Activated naive CD4-positive, alpha-beta T cell treated with anti-CD3 and anti-CD28 coated beads, Interleukin-2, amount 10 ng/mL, durations not matched to agents 7 days and 5 days (primary cell): ENCODE measurements at regions not wholly inside any gene's neighbourhood (a gene's known extent, or its start where the extent isn't known, plus 50 kb on each side); places are given as distances from the start of the nearest gene placed in this dataset.

Experiments
- CTCF ChIA-PET: fragments of 350-600 bp; sonication (Branson Sonifier 250); formaldehyde crosslinking; loops from one replicate; lab custom pipeline; 2021; ENCODE audit warnings: antibody characterized with exemption; lab: Charles Lee
- DNase-seq: peaks from one replicate; pipeline ENCODE4 v3.0.0-alpha.2; 2020
- H3K27ac Mint-ChIP-seq: one replicate; pipeline ENCODE4 v1.8.0; 2021; ENCODE audit warnings: mild to moderate bottlenecking, moderate library complexity, mixed read lengths
- H3K27me3 Mint-ChIP-seq: one replicate; pipeline ENCODE4 v1.8.0; 2021; ENCODE audit warnings: mild to moderate bottlenecking, mixed read lengths
- H3K36me3 Mint-ChIP-seq: one replicate; pipeline ENCODE4 v1.8.0; 2021; ENCODE audit warnings: mixed read lengths
- H3K4me1 Mint-ChIP-seq: one replicate; pipeline ENCODE4 v1.8.0; 2021; ENCODE audit warnings: mixed read lengths
- H3K4me3 Mint-ChIP-seq: one replicate; pipeline ENCODE4 v1.8.0; 2021; ENCODE audit warnings: mild to moderate bottlenecking, moderate library complexity, mixed read lengths
- H3K9me3 Mint-ChIP-seq: one replicate; pipeline ENCODE4 v1.8.0; 2021; ENCODE audit warnings: mixed read lengths

DNA sequence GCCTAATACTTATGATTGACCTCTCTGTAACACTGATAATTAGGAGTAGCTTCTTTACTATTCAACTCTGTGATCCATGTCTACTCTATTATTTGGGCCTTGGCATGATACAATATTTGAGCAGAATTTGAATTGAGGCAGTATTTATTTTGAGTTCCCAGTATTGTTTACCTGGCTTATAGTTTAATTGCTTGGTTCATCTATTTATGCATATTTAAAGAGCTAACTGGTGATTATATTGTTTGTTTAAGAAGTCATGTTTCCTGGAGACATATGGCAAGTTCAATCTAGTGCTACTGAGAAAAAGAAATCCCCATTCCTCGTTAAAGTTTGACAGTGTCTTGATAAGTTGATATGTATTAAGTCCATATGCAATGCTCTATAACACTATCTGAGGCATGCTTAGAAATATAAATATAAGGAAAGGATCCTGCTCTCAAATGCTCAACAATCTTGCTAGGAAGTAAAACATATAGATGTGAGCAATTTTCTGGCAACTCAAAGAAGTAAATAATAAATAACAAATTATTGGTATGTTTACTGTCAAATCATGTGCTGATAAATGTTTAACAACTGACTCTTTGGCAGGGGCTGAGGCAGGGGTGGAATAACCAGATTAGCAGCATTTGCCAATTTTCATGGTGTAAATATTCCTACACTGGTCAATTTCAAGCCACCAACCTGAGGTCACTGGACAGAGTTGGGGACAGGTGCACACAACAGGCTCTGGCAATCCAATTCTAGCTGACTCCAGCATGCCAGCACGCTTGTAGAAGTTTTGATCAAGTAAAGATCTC, 430.2 kb upstream of the PIK3C3 start:
- CTCF ChIA-PET = no interaction called here
- H3K27me3 Mint-ChIP-seq = no peaks in the 10 kb centered on the region
- H3K4me3 Mint-ChIP-seq = no peak overlapping the region
- DNase-seq = no peak
- peaks cover 4% of the 10 kb centered on the region for H3K9me3 Mint-ChIP-seq
- no peaks in the 10 kb centered on the region for H3K4me1 Mint-ChIP-seq
- H3K27ac Mint-ChIP-seq = no peak overlapping the region
- H3K36me3 Mint-ChIP-seq = no peaks in the 10 kb centered on the region

DNA sequence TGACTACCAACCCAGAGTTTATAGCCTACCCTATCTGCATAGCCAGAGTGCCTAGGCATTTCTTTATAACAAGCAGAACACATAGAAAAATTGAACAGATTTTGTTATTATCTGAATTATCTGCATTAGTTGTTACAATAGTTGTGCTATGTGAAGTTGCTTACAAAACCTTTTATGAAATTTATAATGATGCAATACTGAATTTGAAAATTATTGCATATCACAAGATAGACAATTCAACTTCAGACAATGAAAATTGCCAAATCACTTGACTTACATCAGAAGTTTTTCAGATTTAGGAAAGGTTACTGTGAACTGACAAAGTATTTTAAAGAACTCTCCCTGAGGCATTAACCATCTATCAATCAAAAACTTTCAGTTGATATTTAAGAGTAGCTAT, 437.9 kb upstream of the PIK3C3 start:
- CTCF ChIA-PET = no interaction called here
- no peak overlapping the region for H3K4me3 Mint-ChIP-seq
- no peaks in the 10 kb centered on the region for H3K4me1 Mint-ChIP-seq
- no peak overlapping the region for H3K27ac Mint-ChIP-seq
- peaks cover 4% of the 10 kb centered on the region for H3K9me3 Mint-ChIP-seq
- no peak for DNase-seq
- H3K36me3 Mint-ChIP-seq = no peaks in the 10 kb centered on the region
- no peaks in the 10 kb centered on the region for H3K27me3 Mint-ChIP-seq

DNA sequence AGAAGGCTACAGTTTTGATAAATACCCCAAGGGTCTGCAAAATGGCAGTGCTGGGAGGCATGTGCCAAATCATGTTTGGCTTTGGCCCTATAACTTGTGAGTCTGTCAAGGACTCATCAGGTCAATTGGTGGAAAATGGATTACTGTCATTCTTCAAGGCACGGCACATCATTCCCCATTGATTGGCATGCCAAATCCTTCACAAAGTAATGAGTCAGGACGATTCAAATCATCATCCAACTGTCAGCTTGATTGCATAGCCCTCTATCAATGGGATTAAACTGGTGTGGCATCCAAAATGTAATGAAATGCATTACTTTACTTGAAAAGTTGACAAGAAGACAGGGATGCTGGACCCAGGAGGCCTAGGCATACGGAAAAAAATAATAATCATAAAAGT, 441.6 kb upstream of the PIK3C3 start:
- CTCF ChIA-PET = no interaction called here
- no peaks in the 10 kb centered on the region for H3K27me3 Mint-ChIP-seq
- H3K4me1 Mint-ChIP-seq = no peaks in the 10 kb centered on the region
- H3K27ac Mint-ChIP-seq = no peak overlapping the region
- H3K4me3 Mint-ChIP-seq = no peak overlapping the region
- no peak for DNase-seq
- peaks cover 2% of the 10 kb centered on the region for H3K9me3 Mint-ChIP-seq
- H3K36me3 Mint-ChIP-seq = no peaks in the 10 kb centered on the region

DNA sequence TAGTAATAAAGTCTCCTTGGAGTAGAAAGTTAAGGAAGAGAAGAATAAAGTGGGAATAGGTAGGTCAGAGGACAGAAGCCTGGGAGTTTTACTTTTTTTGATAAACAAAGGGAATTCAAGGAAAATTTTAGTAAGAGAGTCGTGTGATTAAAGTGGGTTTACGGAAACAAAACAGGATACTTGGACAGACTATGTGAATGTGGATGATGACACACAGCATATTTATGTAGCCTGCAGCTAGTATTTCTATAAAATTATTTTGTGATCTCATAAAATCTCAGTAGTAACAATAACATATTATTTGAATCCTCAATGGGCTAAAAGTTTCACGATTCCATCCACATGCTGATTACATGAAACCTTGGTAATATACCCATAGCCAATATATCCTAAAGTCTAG, 450.7 kb upstream of the PIK3C3 start:
- Mint-ChIP-seq H3K9me3 (no peaks in the 10 kb centered on the region), H3K4me3 (no peak overlapping the region), H3K36me3 (no peaks in the 10 kb centered on the region), H3K4me1 (no peaks in the 10 kb centered on the region), H3K27me3 (no peaks in the 10 kb centered on the region), H3K27ac (no peak overlapping the region)
- CTCF ChIA-PET = no interaction called here
- no peak for DNase-seq

DNA sequence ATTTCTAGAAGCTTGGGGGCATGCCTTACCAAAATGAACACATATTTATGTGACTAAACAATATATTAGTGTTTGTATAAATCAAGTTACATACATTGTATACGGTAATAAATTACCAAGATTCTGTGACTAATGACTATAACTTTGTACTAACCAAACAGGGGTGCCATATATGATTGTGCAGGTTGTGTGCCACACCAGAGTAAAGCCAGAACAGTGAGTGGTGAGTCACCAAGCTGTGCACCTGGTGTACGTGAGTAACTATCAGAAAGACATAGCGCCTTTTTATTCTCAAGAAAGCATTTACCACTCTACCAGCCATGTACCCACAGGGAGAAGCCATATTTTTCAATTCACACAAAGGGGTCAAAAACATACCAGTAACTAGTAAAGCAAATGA, 453.2 kb upstream of the PIK3C3 start:
- no peak for DNase-seq
- Mint-ChIP-seq H3K27me3 (no peaks in the 10 kb centered on the region), H3K9me3 (no peaks in the 10 kb centered on the region), H3K36me3 (no peaks in the 10 kb centered on the region), H3K4me3 (no peak overlapping the region), H3K4me1 (no peaks in the 10 kb centered on the region), H3K27ac (no peak overlapping the region)
- CTCF ChIA-PET = no interaction called here

DNA sequence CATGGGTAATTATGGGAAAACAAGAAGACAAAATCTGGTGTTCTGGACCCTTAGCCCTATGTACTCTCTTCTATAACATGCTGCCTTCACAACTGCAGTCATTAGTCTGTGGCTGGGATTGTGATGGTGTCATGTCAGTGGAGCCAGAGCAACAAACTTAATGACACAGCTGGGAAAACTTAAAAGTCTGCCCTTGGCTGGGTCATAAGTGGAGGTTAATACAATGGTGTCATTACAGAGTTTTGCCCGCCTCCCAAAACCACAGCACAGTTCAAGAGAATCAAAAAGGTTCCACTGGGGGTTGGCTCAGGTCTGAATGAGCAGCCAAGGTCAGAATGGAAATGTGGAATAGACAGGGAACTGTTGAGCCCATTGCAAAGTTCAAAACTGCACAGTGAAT, 455.7 kb upstream of the PIK3C3 start:
- Mint-ChIP-seq H3K4me3 (no peak overlapping the region), H3K27me3 (no peaks in the 10 kb centered on the region), H3K27ac (no peak overlapping the region), H3K4me1 (no peaks in the 10 kb centered on the region), H3K9me3 (no peaks in the 10 kb centered on the region), H3K36me3 (no peaks in the 10 kb centered on the region)
- CTCF ChIA-PET = no interaction called here
- no peak for DNase-seq

DNA sequence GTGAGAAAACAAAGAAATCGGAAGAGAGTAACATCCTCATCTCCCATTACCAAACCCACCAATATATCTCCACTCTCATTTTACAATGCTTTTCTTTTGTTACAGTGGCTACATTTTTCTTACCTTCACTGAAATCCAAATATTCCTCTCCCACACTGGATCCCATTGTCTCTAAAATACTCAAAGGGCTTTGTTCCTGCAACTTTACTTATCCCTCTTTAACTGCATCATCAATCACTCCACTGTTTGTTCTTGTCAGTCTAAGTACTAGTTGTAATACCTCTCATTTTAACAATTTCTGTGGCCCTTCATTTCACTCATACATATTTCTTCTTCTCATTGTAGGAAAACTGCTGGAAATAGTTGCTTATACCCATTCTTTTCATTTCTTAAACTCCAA, 464.2 kb upstream of the PIK3C3 start:
- no peaks in the 10 kb centered on the region for H3K27me3 Mint-ChIP-seq
- peaks cover 9% of the 10 kb centered on the region for H3K9me3 Mint-ChIP-seq
- H3K27ac Mint-ChIP-seq = no peak overlapping the region
- CTCF ChIA-PET = no interaction called here
- no peaks in the 10 kb centered on the region for H3K36me3 Mint-ChIP-seq
- no peak overlapping the region for H3K4me3 Mint-ChIP-seq
- H3K4me1 Mint-ChIP-seq = no peaks in the 10 kb centered on the region
- no peak for DNase-seq

DNA sequence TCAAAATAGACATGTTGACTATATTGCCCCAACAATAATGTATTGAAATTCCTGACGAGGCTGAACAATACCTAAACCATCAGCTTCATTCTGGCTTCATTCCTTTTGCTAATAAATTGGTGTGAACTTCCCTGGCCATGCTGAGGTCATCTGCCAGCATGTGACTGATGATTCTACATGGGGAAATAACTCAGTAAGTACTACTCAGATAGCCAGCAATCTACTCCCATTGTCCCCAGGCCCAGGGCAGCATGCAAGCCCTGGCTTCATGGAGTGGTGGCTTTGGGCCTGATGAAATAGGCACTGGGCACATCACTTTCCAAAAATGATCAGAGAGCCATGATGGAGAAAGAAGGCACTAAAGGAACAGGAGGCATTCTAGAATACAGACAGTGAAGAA, 468.5 kb upstream of the PIK3C3 start:
- CTCF ChIA-PET = no interaction called here
- Mint-ChIP-seq H3K27me3 (no peaks in the 10 kb centered on the region), H3K36me3 (no peaks in the 10 kb centered on the region), H3K4me3 (no peak overlapping the region), H3K27ac (no peak overlapping the region), H3K4me1 (no peaks in the 10 kb centered on the region), H3K9me3 (peaks cover 9% of the 10 kb centered on the region)
- DNase-seq = no peak

DNA sequence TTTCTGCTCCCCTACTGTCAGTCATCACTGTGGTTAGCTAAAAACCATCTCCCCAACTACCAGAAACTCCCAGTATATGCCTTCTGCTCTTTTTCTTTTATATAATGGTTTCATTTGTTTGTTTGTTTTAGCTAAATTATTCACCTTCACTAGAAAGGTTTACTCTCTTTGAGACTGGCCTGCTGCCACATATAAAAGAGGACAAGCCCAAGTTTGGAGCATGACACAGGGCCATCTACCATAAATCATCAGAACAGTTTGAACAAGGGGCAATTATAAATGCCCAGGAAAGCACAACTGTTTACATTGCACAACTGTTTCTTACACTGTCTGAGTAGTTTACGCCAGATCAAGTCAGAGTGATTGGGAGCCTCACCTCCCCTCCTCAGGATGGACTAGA, 471.0 kb upstream of the PIK3C3 start:
- H3K36me3 Mint-ChIP-seq = no peaks in the 10 kb centered on the region
- DNase-seq = no peak
- no peak overlapping the region for H3K27ac Mint-ChIP-seq
- no peaks in the 10 kb centered on the region for H3K4me1 Mint-ChIP-seq
- CTCF ChIA-PET = no interaction called here
- no peaks in the 10 kb centered on the region for H3K27me3 Mint-ChIP-seq
- peaks cover 11% of the 10 kb centered on the region for H3K9me3 Mint-ChIP-seq
- H3K4me3 Mint-ChIP-seq = no peak overlapping the region

DNA sequence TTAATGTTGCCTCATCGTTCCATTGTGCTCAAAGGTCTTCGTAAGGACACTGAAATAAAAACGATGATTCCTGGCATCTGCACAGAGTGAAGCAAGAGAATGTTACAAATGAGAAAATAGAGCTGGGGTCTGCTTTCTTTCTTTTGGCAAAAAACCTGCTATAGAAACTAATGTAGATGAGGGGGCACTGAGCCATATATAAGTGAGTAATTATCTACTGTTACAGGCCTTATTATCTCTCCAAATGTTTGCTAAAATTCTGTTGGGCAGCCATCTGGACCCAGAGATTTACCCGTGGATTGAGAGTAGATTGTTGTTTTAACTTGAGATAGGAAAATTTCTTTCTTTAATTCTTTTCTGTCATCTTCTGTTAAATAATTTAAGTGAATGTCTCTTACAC, 472.5 kb upstream of the PIK3C3 start:
- CTCF ChIA-PET = no interaction called here
- DNase-seq = no peak
- Mint-ChIP-seq H3K4me3 (no peak overlapping the region), H3K9me3 (peaks cover 11% of the 10 kb centered on the region), H3K4me1 (no peaks in the 10 kb centered on the region), H3K36me3 (no peaks in the 10 kb centered on the region), H3K27me3 (no peaks in the 10 kb centered on the region), H3K27ac (no peak overlapping the region)

DNA sequence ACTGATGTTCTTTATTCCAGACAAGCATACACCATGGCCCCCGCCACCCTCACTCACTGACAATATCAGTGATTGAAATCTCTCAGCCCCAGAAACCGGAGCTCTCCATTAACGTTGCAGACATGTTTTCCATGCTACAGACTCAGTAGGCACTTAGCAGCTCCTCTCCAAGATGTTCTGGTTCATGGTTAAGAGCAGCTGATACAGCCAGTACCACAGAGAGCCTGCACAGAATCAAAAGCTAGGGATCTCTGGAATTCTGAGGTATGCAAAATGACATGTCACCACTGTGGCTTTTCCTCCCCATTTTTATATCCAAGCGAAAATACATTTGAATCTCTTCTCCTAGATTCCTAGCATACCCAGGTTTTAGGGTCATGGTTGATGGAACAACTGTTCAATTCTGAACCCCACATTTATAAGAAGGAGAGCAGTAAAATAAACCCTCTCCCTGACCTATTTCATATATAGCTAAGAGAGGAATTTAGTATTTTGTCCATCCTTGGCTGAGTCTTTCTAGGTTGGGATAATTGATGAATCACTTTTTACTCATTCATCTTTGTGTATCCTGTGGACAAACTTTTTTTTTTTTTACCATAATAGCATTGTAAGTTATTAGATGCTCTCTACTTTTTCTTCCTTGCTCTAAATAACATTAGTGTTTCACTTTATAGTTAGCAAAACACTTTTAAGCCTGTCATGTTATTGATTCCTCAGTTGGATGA, 488.4 kb upstream of the PIK3C3 start:
- H3K9me3 Mint-ChIP-seq = peaks cover 6% of the 10 kb centered on the region
- CTCF ChIA-PET = no interaction called here
- H3K27ac Mint-ChIP-seq = no peak overlapping the region
- no peaks in the 10 kb centered on the region for H3K4me1 Mint-ChIP-seq
- H3K36me3 Mint-ChIP-seq = no peaks in the 10 kb centered on the region
- no peak overlapping the region for H3K4me3 Mint-ChIP-seq
- no peak for DNase-seq
- no peaks in the 10 kb centered on the region for H3K27me3 Mint-ChIP-seq

DNA sequence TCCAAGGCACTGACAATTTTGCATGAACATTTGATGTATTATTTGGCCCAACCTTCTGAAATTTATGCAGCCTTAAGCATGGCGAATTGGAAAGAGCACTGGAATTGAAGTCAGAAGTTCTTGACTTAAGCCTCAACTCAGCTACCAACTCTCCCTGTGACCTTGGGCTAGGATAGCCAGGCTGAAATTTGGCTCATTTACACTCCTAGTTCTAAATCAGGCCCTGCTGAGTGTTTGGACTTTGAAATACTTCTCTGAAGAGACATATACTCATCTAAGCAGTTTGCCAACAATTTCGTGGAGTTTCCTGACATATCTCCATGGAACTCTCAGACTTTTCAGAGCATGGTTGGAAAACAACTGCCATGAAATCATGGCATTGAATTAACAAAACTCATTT, 489.6 kb upstream of the PIK3C3 start:
- CTCF ChIA-PET = no interaction called here
- Mint-ChIP-seq H3K27ac (no peak overlapping the region), H3K27me3 (no peaks in the 10 kb centered on the region), H3K4me3 (no peak overlapping the region), H3K9me3 (peaks cover 6% of the 10 kb centered on the region), H3K36me3 (no peaks in the 10 kb centered on the region), H3K4me1 (no peaks in the 10 kb centered on the region)
- no peak for DNase-seq

DNA sequence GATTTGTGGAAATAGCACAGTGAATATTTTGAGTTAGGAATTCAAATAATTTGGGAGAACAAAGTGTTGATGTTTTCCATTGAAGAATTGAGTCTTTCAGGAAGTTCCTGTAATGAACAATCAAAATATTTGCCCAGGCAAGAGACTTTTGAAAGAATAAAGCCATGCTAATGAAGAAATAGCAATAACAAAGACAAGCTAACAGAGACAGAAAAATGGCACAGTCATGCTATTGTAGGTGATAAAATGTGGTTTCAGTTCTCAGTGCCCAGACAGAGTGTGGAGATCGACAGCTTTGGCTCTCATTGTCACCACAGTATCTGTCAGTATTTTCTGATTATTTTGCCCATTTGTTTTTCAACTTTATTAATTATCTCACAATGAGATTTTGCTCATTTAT, 490.8 kb upstream of the PIK3C3 start:
- no peak for DNase-seq
- Mint-ChIP-seq H3K36me3 (no peaks in the 10 kb centered on the region), H3K9me3 (peaks cover 6% of the 10 kb centered on the region), H3K4me1 (no peaks in the 10 kb centered on the region), H3K27me3 (no peaks in the 10 kb centered on the region), H3K27ac (no peak overlapping the region), H3K4me3 (no peak overlapping the region)
- CTCF ChIA-PET = no interaction called here

DNA sequence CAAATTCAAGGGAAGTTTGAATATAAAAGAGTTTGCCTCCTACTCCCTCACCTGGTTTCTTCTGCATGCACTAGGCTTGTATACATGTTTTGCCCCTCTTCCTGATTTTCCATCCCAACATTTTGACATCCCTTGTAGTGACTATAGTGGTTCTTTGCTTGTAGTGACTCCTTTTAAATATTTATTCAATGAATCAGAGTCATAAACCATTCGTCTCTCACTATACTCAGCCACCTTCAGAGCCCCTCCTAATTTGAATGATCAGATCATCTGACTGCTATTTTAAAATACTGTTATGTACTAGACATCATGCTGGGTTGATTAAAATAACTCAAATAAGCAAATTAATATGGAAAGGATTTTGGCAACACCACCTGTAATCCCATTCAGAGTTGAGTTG, 492.1 kb upstream of the PIK3C3 start:
- CTCF ChIA-PET = no interaction called here
- Mint-ChIP-seq H3K9me3 (peaks cover 6% of the 10 kb centered on the region), H3K27me3 (no peaks in the 10 kb centered on the region), H3K4me3 (no peak overlapping the region), H3K4me1 (no peaks in the 10 kb centered on the region), H3K36me3 (no peaks in the 10 kb centered on the region), H3K27ac (no peak overlapping the region)
- DNase-seq = no peak

DNA sequence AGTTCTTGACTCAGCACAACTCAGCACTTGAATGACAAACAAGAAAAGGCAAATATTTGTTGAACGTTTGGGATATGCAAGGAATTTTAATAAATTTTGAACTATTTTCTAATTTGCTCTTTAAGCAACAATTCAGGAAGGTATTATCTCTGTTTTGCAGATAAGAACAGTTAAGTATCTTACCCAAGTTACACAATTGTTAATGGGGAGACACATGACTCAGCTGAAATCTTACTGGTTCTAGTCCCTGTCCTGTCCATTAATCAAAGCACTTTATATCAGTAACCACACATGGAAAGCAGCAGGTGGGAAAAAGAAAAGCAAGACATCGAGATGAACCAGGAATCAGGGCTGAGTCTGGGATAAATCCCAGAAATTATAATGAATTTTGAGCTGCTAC, 493.9 kb upstream of the PIK3C3 start:
- H3K27me3 Mint-ChIP-seq = no peaks in the 10 kb centered on the region
- H3K4me3 Mint-ChIP-seq = no peak overlapping the region
- H3K9me3 Mint-ChIP-seq = peaks cover 6% of the 10 kb centered on the region
- CTCF ChIA-PET = no interaction called here
- no peaks in the 10 kb centered on the region for H3K36me3 Mint-ChIP-seq
- DNase-seq = no peak
- no peaks in the 10 kb centered on the region for H3K4me1 Mint-ChIP-seq
- no peak overlapping the region for H3K27ac Mint-ChIP-seq
